ENCODE measurements at regions not wholly inside any gene's neighbourhood (a gene's known extent, or its start where the extent isn't known, plus 50 kb on each side); places are given as distances from the start of the nearest gene placed in this dataset.

- TF ChIP-seq CTCF (IDR thresholded peaks at IDR 0.05): no peak
- no peak for TF ChIP-seq NFE2L1 (CRISPR knock-in tag; IDR thresholded peaks at IDR 0.05)
- no peak for TF ChIP-seq CREB1 (CRISPR knock-in tag; IDR thresholded peaks at IDR 0.05)
These were observed 143.2 kb upstream of the ARHGEF26 start for GRCh38 chr3:153978006-153978405.

Data from WTC11 (cell line).